ENCODE measurements at regions not wholly inside any gene's neighbourhood (a gene's known extent, or its start where the extent isn't known, plus 50 kb on each side); places are given as distances from the start of the nearest gene placed in this dataset.

DNA sequence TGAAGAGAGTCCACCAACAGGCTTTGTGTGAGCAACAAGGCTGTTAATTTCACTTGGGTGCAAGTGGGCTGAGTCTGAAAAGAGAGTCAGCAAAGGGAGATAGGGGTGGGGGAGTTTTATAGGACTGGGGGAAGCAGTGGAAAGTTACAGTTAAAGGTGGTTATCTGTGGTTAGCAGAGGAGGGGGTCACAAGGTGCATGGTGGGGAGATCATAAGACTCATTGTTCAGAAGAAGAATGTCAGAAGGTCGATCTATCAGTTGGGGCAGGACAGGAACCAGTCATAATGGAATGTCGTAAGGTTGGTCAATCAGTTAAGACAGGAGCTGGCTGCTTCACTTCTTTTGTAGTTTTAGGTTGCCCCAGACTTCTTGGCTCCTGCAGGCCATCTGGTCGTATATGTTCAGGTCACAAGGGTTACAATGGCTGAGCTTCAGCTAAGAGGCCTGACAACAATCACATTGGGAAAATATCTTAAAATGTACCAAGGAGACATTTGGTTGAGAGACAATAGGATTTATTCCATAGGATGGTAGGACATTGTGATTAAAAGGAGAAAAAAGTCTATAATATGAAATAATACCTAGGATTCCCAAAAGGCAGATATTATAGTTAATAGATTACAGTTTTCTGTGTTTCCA, 356.4 kb downstream of the ANKRD7 start:
- DNase-seq, result no peak

DNA sequence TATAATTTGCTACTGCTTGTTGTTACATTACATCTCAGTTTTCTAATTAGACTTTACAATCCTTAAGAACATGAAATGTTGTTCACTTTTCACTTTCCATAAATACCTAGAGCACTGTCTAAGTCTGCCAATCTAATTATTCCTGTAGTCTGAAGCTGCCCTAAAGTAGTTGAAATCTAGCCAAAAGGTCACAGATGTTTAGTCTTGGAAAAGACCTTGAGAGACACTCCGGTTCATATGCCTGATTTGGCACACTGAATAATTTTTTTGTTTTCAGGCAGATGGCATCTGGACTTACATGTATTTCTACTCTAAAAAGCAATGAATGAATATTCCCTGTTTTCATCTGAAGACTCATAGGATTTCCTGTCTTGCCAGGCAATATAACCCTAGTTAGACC, 359.1 kb downstream of the ANKRD7 start:
- DNase-seq, result no peak

DNA sequence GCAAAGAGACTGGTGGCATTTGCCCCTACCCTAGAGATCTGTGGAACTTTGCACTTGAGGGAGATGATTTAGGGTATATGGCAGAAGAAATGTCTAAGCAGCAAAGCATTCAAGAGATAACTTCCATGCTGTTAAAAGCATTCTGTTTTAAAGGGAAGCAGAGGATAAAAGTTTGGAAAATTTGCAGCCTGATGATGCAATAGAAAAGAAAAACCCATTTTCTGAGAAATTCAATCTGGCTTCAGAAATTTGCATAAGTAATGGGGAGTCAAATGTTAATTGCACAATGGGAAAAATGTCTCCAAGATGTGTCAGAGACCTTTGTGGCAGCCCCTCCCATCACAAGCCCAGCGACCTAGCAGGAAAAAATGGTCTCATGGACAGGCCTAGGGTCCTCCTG, 361.7 kb downstream of the ANKRD7 start:
- DNase-seq, result no peak

DNA sequence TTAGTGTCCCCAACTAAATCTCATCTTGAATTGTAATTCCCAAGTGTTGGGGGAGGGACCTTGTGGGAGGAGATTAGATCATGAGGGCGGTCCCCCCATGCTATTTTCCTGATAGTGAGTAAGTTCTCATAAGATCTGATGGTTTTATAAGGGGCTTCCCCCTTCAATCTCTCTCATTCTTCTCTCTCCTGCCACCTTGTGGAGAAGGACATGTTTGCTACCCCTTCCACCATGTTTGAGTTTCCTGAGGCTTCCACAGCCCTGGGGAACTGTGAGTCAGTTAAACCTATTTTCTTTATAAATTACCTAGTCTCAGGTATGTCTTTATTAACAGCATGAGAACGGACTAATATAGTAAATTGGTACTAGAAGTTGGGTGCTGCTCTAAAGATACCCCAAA, 365.6 kb downstream of the ANKRD7 start:
- DNase-seq, result no peak

DNA sequence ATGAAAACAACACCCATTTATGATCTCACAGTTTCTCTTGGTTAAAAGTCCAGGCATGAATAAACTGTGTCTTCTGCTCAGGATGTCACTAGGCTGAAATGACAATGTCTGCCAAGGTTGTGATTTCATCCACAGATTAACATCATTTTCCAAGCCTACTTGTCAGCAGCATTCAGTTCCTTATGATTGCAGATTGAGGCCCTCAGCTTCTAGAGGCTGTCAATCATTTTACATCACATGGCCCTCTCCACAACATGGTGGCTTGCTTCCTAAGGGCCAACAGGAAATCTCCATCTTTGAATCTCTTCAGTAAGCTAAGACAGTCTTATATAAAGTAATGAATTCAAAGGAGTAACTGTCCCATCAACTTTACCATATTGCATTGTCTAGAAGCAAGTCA, 377.6 kb downstream of the ANKRD7 start:
- no peak for DNase-seq

DNA sequence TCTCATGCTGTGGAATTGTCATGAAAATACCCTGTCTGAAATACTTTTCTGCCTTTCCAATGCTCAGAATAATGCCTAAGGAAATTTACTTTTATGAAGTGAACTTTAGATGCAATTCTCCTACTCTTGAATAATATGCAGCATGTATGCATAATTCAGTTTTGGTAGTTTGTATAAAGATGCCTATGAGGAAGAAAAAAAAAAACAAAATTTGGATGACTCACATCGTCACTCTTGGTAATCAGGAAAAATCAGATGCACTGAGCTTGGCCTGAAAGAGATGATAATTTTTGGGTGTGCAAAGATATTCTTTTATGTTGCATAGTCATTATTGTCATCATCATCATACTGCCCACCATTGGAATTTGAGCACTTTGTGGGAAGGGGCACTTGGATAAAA, 382.1 kb downstream of the ANKRD7 start:
- no peak for DNase-seq

DNA sequence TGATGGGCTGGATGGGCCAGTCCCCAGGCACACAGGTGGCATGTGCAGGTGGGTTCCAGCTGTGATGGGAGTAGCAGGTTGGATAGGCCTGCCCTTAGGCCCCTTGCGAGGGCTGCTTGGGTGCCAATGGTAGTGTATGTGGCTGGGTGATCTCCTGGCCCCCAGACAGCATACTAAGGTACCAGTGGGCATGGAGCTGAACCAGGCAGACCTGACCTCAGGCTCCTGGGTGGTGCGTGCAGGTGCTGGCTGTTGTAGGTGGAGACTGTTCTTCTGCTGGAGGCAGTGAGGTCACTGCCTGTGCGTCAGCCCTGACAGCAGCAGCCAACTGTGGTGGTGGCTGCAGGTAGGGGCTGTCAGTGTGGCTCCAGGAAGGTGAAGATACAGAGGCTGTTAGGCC, 384.7 kb downstream of the ANKRD7 start:
- DNase-seq, result no peak

DNA sequence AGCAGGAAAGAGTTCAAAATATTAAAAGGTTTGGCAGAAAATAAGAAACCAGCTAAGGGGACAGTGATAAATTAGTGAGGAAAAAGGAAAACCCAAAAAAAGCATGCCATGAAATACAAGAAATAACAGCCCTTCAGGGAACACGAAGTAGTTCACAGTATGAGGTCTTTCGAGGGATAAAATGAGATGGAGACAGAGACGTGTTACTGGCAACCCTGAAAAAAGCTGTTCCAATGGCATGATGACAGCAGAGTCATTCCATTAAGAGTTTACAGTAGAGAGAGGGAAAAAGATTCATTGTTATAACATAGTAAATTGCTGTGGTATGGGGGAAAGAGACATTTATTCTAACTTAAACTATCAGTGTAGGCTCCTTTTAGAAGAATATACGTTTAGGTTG, 391.2 kb downstream of the ANKRD7 start:
- DNase-seq, result no peak

DNA sequence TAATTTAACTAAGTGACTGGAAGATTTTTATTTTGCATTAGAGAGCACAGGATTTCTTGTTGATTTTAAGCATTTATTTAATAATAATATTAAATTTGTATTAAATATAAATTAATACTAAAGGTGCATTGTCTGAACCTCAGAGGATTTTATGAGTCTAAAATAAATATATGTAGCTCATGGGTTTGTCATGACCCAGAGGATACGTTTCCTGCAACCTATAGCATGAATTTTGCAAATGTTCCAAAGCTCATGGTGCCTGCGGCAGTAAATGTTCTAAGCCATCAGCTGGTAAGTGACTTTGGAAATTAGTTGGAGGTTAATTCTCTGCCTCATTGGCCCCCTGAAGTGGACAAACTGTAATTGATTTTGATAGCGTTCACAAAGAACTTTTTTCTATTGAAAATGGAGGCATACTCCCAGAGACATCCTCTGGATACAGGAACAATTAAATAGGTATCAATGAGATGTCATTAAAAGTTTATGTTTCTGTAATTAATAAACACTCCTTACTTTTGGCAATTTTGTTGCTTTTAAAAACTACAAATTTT, 397.4 kb downstream of the ANKRD7 start:
- no peak for DNase-seq

DNA sequence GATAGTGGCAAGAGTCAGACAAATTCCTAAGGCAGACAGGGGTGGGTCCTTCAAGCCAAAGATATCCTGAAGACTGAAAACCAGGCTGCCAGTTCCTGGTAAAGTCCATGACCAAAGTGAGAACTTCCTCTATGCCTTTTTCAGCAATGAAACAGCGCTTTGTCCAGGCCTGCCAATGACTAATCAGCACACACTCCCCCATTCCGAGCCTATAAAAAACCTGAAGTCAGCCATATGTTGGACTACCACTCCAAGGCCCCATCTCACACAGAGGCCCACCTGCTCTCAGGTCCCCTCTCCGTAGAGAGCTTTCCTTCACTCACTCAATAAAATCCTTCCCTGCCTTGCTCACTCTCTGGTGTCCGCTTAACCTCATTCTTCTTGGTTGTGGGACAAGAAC, 402.2 kb downstream of the ANKRD7 start:
- no peak for DNase-seq

DNA sequence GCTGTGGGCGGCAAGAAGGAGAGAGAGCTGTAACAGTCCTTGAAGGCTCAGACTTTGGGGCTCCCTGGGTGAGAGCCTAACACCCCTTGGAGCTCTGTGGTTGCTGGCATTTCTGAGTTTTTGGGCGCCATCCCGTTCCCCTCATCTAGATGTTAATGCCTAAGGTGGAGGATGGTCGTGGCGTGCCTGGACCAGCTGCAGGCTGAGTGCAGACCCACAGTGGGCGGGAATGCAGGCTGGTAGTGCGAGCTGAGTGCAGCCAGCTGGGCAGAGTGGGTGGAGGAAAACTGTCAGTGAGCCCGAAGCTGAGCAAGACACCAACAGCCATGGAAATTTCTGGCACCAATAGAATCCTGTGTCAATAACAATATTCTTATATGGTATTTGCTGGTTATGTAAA, 403.0 kb downstream of the ANKRD7 start:
- DNase-seq, result no peak

DNA sequence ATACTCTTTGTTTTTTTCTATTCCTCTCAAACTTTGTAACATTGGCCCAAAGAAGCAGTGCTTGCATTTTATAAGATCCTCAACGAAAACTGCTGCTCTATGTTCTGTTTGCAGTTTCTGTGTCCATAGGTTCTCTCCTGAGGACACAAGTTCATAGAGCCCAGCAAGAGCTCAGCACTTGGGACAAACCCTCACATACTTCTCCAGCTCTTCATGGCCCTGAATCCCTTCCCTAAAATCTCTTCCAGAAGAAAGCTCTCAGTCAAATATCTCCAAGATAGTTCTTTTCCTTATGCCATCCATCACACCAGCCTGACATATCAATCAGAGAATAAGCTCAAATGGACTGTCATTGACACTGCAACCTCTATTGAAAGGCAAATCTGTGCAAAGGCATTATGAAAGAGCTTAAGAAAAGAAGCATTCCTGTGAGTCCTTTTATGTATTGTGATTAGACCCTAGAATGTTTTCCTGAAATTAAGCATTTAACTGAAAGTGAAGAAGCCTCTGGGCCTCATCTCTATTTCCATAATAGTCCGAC, 405.5 kb downstream of the ANKRD7 start:
- no peak for DNase-seq

DNA sequence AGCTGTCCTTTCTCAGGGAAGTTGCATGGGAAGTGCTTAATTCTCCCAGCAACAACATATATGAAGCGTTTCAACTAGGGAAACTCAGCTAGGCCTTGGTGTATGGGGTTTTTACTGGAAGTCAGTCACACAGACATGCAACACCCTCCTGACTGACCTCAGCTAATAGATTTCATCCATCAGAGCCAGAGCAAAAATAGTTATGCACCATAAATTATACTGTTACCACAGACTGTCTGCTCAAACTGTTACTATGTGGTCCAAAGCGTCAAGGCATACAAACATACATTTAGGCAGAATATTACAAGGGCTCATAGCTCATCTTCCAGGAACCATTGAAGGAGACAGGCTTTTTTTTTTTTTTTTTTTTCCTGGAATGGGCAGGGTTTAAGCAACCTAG, 417.9 kb downstream of the ANKRD7 start:
- DNase-seq, result no peak

DNA sequence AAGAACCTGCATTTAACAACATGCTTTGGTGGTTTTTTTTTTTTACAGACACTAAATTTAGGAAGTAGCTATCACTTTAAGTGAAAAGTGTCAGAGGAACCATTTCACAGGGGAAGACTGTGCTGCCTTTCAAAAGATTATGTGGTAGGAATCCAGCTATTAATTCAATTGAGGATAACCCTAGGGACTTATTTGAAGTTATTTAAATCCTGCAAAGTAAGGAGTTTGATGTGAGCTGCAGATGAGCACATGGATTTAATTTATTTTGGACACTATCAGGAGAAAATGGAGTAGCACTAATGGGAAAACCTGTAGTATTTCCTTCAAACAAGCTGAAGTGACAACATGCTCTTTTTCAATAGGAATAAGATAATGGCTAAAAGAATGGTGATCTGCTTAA, 419.8 kb downstream of the ANKRD7 start:
- DNase-seq, result no peak

DNA sequence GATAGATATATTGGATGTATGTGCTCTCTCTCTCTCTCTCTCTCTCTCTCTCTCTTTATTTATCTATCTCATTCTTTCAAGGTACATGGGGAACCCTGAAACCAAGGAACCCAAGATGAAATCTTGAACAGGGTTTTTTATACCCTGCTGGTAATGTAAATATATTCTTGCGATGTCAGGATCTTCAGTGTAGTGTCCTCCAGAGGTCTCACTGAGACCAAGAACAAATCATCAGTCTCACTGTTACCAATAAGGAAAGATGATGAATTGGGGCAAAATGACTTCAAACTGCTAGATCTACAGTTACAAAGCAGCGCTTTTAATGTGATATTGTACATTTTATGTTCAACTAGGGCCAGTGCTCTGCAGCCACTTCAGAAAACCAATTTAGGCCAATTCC, 423.5 kb downstream of the ANKRD7 start:
- no peak for DNase-seq

DNA sequence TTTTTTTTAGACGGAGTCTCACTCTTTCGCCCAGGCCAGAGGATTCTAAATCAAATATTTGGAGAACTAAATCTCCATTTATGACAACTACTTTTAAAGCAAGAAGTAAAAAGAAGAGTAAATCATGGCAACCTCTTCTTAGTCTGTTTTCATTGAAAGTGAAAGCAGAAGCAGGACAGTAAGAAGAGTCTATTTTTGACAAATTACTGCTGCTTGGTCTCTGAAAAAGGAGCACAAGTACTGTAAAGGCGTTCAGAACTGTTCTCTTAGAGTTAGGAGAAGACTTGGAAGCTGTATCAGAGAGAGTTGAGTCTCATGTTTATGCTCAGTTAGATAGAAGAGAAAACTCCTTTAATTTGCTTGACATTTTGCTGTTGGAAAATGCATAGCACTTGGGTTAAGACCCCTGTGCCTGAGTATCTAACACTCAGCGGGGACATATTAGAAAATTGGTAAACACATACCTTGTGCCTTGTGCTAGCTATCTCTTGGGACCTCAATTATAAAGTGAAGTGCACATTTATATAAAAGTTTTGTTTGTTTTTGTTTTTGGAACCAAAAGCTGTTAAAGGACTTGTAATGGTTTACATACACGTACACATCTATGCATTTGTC, 433.0 kb downstream of the ANKRD7 start:
- DNase-seq, result no peak

DNA sequence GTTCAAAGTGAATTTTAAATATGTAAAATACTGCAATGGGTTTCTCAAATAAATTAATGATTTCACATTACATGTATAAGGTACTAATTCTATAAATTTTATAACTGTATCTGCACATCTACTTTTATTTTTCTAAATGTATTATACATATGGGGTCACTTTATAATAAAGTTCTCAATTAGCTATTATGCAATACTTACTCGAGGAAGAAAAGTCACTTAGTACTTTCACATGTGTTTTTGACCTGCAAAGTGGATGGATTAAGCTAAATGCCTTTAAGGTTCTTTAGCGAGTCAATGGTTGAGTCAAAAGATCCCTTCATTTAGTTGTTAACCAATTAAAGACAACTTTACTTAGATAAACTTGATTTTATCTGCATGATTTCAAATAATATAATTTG, 437.8 kb downstream of the ANKRD7 start:
- no peak for DNase-seq

DNA sequence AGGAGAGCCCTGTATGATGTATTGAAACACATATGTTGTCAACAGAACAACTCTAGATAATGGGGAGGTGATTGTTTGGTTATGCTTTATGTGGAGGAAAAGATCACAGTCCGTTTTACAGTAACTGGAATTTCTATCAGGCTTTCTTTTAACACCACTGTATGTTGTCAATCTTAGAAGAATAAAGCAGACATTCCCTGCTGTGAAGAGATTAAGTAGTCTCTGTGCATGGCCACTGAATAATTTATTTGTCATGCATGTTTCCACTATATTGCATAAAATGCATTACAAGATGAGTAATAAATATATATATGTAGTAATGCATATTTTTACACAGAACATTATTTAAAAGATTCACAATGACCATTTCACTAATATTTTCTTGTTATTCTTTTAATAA, 440.0 kb downstream of the ANKRD7 start:
- DNase-seq, result no peak

DNA sequence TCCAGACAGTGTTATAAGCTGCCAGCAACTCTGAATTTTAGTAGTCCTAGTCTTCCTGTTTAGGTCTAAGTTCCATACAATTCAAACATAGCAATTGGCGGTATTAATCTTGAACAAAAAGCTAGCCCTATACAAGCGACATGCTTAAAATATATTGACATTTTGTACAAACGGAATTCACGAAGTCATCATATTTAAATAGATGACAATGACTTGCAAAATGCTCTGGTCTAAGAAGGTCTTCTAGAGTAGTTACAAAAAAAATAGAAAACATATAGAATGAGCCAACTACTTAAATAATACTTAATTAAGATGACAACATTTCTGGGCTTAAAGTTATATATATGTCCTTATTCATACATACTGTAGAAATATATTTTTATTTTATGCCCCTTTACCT, 446.6 kb downstream of the ANKRD7 start:
- DNase-seq, result no peak

DNA sequence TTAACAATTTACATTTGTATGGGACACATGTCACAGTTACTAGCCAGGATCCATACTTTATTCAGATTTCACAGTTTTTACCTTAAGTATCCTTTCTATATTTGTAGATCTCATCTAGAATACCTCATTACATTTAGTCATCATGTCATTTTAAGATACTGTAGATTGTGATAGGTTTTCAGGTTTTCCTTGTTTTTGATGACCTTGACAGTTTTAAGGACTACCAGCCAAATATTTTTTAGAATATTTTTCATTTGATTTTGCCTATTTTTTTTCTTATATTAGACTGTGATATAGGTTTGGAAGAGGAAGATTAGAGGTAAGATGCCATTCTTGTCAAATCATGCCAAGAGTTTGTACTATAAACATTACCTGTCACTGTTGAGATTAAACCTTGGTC, 460.3 kb downstream of the ANKRD7 start:
- DNase-seq, result no peak

DNA sequence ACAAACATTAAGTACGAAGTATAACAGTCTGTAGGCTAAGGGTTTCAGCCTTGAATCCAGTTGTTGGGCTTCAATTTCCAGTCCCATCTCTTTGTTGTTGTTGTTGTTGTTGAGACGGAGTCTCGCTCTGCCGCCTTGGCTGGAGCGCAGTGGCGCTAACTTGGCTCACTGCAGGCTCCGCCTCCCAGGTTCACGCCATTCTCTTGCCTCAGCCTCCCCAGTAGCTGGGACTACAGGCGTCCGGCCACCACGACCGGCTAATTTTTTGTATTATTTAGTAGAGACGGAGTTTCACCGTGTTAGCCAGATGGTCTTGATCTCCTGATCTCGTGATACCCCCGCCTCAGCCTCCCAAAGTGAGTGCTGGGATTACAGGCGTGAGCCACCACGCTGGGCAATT, 464.9 kb downstream of the ANKRD7 start:
- DNase-seq, result no peak

DNA sequence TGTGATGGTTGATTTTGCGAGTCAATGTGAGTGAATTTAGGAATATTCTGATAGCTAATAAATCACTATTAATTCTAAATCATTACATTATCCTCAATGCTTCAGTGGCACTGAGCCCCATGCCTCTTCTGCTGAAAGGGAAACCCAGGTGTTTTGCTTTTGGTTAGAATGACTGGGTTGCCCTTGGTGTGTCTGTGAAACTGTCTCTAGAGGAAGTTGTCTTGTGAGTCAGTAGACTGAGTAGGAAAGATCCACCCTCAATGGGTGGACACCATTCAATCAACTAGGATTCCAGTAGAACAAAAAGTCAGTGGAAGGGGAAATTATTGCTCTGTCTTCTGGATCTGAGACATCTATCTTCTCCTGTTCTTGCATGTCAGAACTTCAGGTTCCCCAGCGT, 472.4 kb downstream of the ANKRD7 start:
- DNase-seq, result no peak

DNA sequence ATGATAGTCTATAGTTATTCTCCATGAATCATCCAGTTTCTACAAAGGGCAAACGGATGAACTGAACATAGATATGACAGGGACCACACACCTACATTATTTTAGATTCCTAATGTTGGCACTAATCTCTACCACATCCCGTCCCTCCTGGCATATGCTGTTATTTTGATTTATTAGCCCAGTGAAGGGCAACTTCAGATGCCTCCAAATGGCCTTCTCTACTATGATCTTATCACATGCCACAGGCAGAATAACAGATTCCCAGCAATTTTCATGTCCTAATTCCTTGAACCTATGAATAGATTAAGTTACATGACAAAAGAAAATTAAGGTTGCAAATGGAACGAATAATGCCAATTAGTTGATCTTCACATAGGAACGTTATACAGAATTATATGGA, 474.7 kb downstream of the ANKRD7 start:
- DNase-seq, result no peak

DNA sequence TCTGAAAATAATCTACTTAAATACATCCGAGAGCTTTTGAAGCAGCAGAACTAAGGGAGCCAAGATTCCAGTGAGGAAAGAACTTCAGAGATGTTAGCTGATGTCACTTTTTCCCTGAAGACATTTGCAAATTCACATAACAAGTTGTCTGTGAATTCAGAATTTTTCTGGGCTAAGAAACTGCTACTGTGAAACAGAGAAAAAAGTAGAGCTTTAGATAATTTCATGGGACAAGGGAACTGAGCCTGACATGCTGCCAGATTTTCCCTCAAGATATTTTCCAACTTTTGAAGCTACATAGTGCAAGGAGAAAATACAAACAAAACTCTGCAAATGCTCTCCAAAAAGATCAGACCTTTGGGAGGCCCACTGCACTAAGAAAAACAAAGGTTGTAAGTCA, 484.2 kb downstream of the ANKRD7 start:
- no peak for DNase-seq

DNA sequence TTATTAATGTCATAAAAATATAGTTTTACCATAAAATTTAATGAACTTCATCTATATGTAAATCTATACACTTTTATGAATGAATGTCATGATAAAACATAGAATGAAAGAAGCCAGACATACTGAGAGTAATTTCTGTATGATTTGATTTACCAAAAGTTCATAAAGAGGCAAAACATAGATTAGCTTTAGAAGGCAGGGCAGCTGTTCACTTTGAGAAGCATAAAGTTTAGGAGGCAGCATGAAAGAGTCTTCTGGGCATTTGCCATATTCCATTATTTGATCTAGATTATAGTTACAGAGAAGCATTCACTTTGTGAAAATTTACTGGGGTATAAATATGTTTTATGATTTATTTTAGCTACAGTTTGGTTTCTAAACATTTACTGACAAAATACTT, 487.2 kb downstream of the ANKRD7 start:
- DNase-seq, result no peak

Data from NCI-H510A (cell line).